IMR-90 (cell line): ENCODE measurements at regions not wholly inside any gene's neighbourhood (a gene's known extent, or its start where the extent isn't known, plus 50 kb on each side); places are given as distances from the start of the nearest gene placed in this dataset.
"Not testable (repeated sequence)": the region's sequence is repeated elsewhere in the genome, so short reads cannot be mapped to it uniquely, and the experiment has no call there.

ENCODE experiments used
- BHLHE40 ChIP-seq: fragments of 150-350 bp; IDR thresholded peaks from 2 replicates; pipeline ENCODE4 v1.6.1; 2016; ENCODE audit warnings: mild to moderate bottlenecking, low read depth, low read length
- CEBPB ChIP-seq: IDR thresholded peaks from 2 replicates; pipeline ENCODE4 v1.6.1; 2012; ENCODE audit warnings: low read depth, low read length, improper control_type of control experiment
- CHD1 ChIP-seq: IDR thresholded peaks from 2 replicates; pipeline ENCODE4 v1.6.1; 2012; ENCODE audit warnings: low read depth, low read length, improper control_type of control experiment
- CTCF ChIP-seq: conservative IDR thresholded peaks from 2 replicates; pipeline ENCODE4 v1.5.1; 2012; ENCODE audit warnings: mild to moderate bottlenecking, low read depth, low read length, improper control_type of control experiment
- ELK1 ChIP-seq: fragments of 150-350 bp; IDR thresholded peaks from 2 replicates; pipeline ENCODE4 v1.6.1; 2016; ENCODE audit warnings: low read depth, mild to moderate bottlenecking, low read length, moderate library complexity, borderline replicate concordance
- FOS ChIP-seq: fragments of 150-350 bp; IDR thresholded peaks from 2 replicates; pipeline ENCODE4 v1.6.1; 2016; ENCODE audit warnings: low read depth, low read length
- MAFK ChIP-seq: IDR thresholded peaks from 2 replicates; pipeline ENCODE4 v1.6.1; 2012; ENCODE audit warnings: low read depth, low read length, improper control_type of control experiment
- MAZ ChIP-seq: IDR thresholded peaks from 2 replicates; pipeline ENCODE4 v1.6.1; 2012; ENCODE audit warnings: low read depth, mild to moderate bottlenecking, low read length, improper control_type of control experiment, moderate library complexity, borderline replicate concordance
- MXI1 ChIP-seq: IDR thresholded peaks from 2 replicates; pipeline ENCODE4 v1.6.1; 2012; ENCODE audit warnings: low read depth, mild to moderate bottlenecking, low read length, moderate library complexity, borderline replicate concordance
- POLR2A ChIP-seq: IDR thresholded peaks from 2 replicates; pipeline ENCODE4 v1.6.1; 2012; ENCODE audit warnings: mild to moderate bottlenecking, low read depth, low read length
- RAD21 ChIP-seq: IDR thresholded peaks from 2 replicates; pipeline ENCODE4 v1.6.1; 2012; ENCODE audit warnings: low read length, improper control_type of control experiment
- RCOR1 ChIP-seq: IDR thresholded peaks from 2 replicates; pipeline ENCODE4 v1.6.1; 2012; ENCODE audit warnings: mild to moderate bottlenecking, low read length, improper control_type of control experiment; ENCODE audit not compliant: insufficient replicate concordance
- RFX5 ChIP-seq: IDR thresholded peaks from 2 replicates; pipeline ENCODE4 v1.8.0; 2012; ENCODE audit warnings: low read depth, mild to moderate bottlenecking, low read length, moderate library complexity
- SMC3 ChIP-seq: fragments of 150-350 bp; IDR thresholded peaks from 2 replicates; pipeline ENCODE4 v1.6.1; 2016; ENCODE audit warnings: low read depth, mild to moderate bottlenecking, antibody characterized with exemption, low read length, moderate library complexity

DNA sequence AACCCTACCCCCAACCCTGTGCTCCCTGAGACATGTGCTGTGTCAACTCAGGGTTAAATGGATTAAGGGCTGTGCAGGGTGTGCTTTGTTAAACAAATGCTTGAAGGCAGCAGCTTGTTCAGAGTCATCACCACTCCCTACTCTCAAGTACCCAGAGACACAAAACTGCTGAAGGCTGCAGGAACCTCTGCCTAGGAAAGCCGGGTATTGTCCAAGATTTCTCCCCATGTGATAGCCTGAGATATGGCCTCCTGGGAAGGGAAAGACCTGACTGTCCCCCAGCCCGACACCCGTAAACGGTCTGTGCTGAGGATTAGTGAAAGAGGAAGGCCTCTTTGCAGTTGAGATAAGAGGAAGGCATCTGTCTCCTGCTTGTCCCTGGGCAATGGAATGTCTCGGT, 83.6 kb upstream of the ALDH3B2 start:
- not testable (repeated sequence) for TF ChIP-seq ELK1, POLR2A, RCOR1, CTCF, MXI1, FOS, RFX5, MAFK, RAD21, CEBPB, BHLHE40, MAZ, CHD1, SMC3
